ELF-1 (cell line): ENCODE measurements at regions not wholly inside any gene's neighbourhood (a gene's known extent, or its start where the extent isn't known, plus 50 kb on each side); places are given as distances from the start of the nearest gene placed in this dataset.

Experiments
- DNase-seq: peaks from one replicate; pipeline ENCODE4 v3.0.0-alpha.2; 2016; ENCODE audit warnings: low read depth, low spot score

GRCh38 chr6:120805276-120805675 lies 529.0 kb downstream of the TBC1D32 start:
- no peak for DNase-seq

GRCh38 chr6:120804612-120805011 lies 529.7 kb downstream of the TBC1D32 start:
- DNase-seq = no peak

- no peak for DNase-seq
Observed at GRCh38 chr6:120786682-120787081, 547.6 kb downstream of the TBC1D32 start.

DNA sequence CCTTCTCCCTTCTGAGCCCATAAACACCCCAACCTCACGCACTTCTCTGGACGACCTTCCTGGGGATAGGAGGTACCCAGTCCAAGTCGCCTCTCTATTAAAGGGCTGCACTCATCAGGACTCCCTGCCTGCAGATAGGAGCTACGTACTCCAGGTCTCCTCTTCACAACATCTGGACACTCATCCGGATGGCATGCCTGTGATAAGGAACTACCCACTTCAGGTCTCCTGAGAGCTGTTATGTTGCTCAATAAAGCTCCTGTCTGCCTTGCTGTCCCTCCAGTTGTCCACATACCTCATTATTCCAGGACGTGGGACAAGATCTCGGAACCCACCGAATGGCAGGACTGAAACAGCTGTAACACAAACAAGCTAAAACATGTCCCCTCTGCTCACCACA lies 548.0 kb downstream of the TBC1D32 start:
- no peak for DNase-seq

DNA sequence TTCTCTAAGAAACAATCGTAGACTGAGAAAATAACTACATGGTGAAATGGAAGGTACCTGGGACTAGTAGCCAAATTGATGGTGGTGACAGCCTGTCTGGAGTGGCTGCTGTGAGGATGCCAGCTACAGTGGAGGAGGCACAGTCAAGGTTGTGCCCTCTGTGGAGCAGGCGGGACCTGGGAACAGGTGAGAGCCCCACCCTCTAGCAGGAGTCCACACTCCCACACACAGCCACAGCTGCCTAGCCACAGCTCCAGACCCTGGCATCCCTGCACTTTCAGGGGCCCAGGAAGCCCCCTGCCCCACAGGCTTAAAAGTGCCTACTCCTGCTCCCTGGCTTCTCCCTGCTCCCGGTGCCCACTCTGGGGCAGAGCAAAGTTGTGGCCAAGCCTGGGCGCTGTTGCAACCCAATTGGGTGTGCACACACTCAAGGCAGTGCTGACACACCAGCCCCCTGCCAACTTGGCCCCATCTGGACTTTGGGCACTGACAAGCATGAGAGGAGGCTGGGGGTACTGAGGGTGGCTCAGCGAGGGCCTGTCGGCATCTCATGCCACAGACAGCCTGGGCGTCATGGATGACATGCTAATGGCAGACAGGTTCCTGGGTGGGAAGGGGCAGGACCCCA lies 548.7 kb downstream of the TBC1D32 start:
- DNase-seq = no peak

DNA sequence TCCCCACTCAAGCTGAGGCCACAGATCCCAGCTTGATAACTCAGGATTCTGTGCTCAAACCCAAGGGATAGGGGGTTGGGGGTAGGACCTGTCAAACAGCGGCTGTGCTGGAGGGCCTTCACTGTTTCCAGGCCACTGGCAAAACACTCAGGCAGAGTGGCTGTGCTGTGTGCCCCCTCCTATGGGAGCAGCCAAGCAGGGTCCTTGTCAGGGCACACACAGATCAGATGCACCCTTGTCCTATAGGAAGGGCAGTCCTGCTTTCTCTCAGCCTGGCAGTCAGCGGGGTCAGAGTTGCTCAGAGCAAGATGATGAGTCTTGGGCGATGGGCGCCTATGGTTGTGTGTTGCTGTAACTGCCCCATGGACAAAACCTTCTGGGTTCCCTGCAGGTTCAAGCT lies 554.8 kb downstream of the TBC1D32 start:
- DNase-seq = no peak

DNA sequence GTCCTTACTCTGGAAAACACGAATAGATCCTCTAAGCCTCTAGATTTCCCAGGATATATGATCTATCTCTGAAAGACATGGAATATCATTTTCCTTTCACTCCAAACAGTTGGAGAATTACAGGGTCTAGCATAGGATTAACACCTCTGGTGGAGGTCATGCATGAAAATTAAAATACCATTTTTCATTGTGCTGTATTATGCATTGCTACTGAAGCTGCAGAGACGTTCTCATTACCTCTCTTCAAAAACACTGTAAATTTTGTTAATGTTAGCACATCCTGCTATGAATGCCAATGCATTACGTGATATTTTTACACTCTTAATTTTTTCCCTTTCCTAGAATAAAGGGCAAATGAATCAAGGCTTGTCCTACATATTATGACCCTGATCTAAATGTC lies 558.6 kb downstream of the TBC1D32 start:
- no peak for DNase-seq

GRCh38 chr6:120774275-120774674 lies 560.0 kb downstream of the TBC1D32 start:
- DNase-seq = no peak

- no peak for DNase-seq
Observed at GRCh38 chr6:120771019-120771418, 563.3 kb downstream of the TBC1D32 start.

DNA sequence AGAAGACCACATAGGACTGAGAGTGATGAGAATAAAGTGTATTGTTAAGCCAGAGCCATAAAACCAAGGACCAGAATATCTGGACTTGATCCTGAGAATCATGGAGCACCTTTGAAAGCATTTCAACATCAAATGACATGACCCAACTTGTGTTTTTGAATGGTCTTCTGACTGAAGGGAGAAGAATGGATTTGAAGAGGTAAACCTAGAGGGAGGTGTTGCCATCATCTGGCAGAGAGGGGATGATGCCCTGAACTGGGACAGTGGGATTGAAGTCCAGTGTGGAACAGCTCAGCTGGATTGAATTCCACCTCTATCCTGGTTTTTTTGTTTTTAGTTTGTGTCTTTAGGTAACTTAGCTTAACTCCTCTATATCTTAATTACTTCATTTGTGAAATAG lies 570.0 kb downstream of the TBC1D32 start:
- DNase-seq = peak; percentile 9

DNA sequence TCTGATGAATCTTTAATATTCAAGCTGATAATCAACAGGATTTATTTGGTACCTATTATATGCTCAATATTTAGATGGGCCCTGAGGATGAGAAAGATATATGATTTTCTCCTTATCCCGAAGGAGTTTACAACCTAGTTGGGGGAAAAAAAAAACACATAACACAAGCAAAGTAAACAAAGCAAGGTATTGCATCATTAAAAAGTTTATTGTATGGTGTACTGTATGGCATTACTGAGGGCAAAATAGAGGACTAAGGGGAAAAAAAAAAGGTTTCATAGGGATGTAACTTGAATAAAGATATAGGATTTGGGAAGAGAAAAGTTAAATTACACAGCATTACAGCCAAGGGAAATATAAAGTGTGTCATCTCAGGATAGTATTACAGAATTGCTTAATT lies 574.7 kb downstream of the TBC1D32 start:
- DNase-seq = no peak

DNA sequence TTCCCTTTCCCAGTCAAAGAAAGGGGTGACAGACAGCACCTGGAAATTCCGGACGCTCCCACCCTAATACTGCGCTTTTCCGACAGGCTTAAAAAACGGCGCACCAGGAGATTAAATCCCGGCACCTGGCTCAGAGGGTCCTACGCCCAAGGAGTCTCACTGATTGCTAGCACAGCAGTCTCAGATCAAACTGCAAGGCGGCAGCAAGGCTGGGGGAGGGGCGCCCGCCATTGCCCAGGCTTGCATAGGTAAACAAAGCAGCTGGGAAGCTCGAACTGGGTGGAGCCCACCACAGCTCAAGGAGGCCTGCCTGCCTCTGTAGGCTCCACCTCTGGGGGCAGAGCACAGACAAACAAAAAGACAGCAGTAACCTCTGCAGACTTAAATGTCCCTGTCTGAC lies 585.7 kb downstream of the TBC1D32 start:
- peak; percentile 21 for DNase-seq

GRCh38 chr6:120736740-120737139 lies 597.5 kb downstream of the TBC1D32 start:
- DNase-seq = no peak

DNA sequence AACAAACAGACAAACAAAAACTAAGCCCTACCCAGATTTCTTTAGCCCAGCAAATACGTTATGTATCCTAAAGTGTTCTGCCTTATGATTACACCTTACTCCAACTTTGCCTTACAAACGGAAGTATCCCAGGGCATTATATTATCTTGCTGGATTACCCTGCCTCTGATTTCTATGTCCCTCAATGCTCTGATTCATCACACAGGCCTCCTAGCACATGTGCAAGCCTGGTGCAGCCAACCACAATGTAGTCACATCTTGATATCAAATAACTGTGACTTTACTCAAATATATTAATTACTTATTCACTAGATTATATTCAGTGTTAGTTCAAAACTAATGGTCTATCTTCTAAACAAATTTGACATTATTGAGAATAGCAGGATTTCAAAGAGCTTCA lies 598.6 kb downstream of the TBC1D32 start:
- DNase-seq = no peak

GRCh38 chr6:120711255-120711654 lies 623.0 kb downstream of the TBC1D32 start:
- no peak for DNase-seq

DNA sequence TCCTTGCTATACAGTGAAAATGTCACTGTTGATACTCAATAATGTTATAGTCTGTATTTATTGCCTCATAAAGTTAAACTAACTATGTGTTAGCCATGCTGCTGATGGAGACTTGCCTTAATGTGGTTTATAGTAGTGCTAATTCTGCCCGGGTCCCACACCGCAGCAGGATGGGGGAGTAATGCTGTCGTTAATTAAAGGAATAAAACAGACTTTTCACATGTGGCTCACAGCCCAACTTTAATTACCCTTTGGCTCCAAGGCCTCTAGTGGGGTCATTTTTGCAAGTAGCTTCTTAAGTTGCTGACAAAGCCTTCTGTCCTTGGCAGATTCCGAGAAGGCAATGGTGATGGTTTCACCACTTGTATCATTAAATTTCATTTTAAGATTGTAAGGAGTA lies 634.3 kb downstream of the TBC1D32 start:
- no peak for DNase-seq

- DNase-seq = no peak
Observed at GRCh38 chr6:120686492-120686891, 647.8 kb downstream of the TBC1D32 start.

DNA sequence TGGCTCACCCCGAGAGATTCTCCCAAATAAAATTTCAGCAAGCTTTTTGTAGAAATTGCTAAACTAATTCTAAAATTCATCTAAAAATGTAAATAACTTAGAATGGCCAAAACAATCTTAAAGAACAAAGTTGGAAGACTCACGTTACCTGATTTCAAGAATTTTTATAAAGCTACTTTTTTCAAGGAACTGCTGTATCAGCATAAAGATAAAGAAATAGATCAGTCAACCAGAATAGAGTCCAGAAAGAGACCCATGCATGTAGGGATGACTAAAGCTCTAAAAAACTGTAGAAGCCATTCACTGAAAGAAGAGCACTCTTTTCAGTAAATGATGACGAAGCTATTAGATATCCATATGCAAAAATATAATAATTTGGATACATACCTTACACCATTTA lies 652.1 kb downstream of the TBC1D32 start:
- no peak for DNase-seq

DNA sequence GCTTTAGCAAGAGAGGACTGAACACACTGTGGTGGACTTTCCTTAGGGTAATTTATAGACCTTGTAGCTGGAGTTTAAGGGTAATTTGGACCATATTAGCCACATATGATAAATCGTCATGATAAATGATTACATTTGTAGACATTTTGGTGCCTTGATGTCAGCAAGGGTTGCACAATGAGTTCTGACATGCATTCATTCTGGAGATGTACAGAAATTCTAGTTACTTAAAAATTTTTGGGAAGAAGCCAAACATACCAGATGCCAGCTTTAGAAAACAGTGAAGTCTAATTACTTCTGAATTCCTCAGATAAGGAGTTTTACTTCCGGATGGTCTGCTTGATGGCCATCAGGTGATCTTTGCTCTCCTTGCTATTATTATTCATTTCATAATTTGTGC lies 653.1 kb downstream of the TBC1D32 start:
- DNase-seq = no peak

DNA sequence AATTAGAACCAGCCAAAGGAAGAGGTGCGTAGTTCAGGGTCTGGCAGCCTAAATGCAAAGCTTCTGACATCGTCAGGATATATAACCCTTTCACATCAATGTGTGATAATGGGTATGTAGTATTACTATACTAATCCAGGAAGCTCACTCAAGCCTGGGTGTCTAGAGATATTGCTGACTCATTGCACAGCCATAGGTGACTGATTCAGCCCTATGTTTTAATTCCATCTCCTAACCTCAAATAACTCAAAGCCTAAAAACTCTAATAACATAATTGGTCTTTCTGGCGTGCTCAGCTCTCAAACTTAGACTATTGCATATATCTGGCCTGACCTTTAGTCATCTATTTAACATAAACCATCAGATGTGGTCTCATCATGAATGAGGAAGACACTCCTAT lies 658.4 kb downstream of the TBC1D32 start:
- no peak for DNase-seq

DNA sequence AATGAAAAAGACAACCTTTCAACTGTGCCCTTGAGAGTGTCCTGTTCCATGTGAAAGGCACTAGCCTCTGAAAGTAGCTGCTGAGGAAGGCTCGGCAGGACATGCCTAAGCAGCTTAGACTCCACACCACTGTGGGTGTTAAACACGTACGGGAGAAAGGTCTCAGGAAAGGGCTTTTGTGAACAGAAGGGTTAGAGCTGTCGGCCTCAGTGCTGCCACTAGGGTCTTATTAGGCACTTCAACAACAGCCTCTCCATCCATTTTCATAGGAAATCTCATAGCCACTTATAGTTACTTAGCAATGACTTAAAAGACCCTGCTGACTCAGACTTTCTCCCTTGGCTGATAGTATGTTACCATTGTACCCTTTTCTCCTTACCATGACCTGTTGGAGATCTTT lies 662.8 kb downstream of the TBC1D32 start:
- peak; percentile 47 for DNase-seq

DNA sequence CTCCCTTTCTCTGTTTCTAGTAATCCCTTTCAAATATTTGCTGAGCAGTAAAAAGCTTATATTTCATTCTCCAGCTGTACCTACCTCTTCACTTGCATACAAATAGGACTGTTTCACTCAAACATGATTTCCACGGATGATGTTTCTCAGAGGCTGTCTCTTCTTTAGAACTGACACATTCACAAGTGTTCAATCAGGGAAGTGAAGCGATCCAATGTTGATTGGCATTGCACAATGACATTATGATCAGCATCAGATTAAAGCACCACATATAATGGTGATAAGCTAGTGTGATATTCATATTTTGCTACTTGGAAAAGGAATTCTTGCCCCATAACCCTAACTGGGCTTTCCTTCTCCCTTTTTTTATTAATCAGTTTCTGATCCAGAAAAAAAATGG lies 681.8 kb downstream of the TBC1D32 start:
- no peak for DNase-seq

DNA sequence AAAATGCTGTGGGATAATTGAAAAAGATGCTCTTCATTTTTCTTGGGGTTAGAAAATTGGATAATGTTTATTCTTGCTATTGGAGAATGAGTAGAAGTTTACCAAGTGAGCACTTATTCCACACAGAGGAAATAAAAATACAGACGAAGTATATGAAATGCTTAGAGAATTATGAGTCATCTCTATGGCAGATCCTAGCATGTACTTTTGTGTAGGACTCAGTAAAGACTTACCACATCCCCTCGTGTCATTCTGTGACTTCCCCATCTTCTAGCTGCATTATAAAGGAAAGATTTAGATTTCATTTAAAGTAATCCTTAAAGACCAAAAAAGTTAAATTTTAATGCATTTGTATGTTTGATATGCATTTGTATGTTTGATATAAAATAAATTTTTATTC lies 685.6 kb downstream of the TBC1D32 start:
- DNase-seq = no peak

DNA sequence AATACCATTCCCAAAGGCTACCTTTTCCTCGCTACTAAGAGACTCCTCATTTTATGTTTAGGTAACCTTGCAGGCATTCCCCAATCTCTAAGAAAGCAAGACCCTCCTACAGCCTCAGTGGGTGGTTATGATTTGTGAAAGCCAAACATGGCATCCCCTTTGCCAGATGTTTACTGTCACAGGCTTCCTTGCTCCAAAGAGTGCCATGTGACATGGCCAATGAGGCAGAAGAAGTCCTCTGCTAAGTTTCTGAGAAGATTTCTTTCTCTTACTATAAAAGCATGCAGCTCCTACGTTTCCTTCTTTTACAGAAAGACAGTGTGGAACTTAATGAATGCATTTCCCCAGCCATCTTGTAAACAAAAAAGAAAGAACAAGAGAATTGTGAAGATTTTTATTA lies 688.2 kb downstream of the TBC1D32 start:
- no peak for DNase-seq
